Endodermal cell (in vitro differentiated cells): ENCODE measurements at regions not wholly inside any gene's neighbourhood (a gene's known extent, or its start where the extent isn't known, plus 50 kb on each side); places are given as distances from the start of the nearest gene placed in this dataset.

Experiments
- DNase-seq: peaks from one replicate; pipeline ENCODE4 v3.0.0-alpha.2; 2017
- H3K27ac ChIP-seq: 2 replicates; pipeline ENCODE4 v1.5.1; 2013; ENCODE audit warnings: mild to moderate bottlenecking, low read depth, low read length, moderate library complexity
- H3K27me3 ChIP-seq: 2 replicates; pipeline ENCODE4 v1.6.1; 2013; ENCODE audit warnings: mild to moderate bottlenecking, low read length, moderate library complexity; ENCODE audit not compliant: insufficient read depth, control insufficient read depth, poor library complexity, severe bottlenecking
- H3K36me3 ChIP-seq: 2 replicates; pipeline ENCODE4 v1.7.0; 2013; ENCODE audit warnings: mild to moderate bottlenecking, low read length, moderate library complexity; ENCODE audit not compliant: control insufficient read depth, insufficient read depth
- H3K4me1 ChIP-seq: one replicate; pipeline ENCODE4 v1.7.0; 2013; ENCODE audit warnings: low read length; ENCODE audit not compliant: control insufficient read depth, insufficient read depth
- H3K4me3 ChIP-seq: 2 replicates; pipeline ENCODE4 v1.5.1; 2013; ENCODE audit warnings: mild to moderate bottlenecking, low read length, moderate library complexity
- H3K9ac ChIP-seq: 2 replicates; pipeline ENCODE4 v1.6.1; 2013; ENCODE audit warnings: mild to moderate bottlenecking, low read length, moderate library complexity; ENCODE audit not compliant: poor library complexity, severe bottlenecking; ENCODE audit errors: extremely low read depth
- H3K9me3 ChIP-seq: 2 replicates; pipeline ENCODE4 v1.6.1; 2013; ENCODE audit warnings: mild to moderate bottlenecking, low read length, moderate library complexity; ENCODE audit not compliant: control insufficient read depth
- H3K27ac Mint-ChIP-seq: 2 replicates; pipeline ENCODE4 v1.8.0; 2020; ENCODE audit warnings: mixed read lengths
- H3K27me3 Mint-ChIP-seq: 2 replicates; pipeline ENCODE4 v1.8.0; 2021; ENCODE audit warnings: mild to moderate bottlenecking, mixed read lengths; ENCODE audit not compliant: insufficient read depth
- H3K36me3 Mint-ChIP-seq: 2 replicates; pipeline ENCODE4 v1.8.0; 2020; ENCODE audit warnings: low read depth, mixed read lengths
- H3K4me1 Mint-ChIP-seq: 2 replicates; pipeline ENCODE4 v1.8.0; 2020; ENCODE audit warnings: mixed read lengths
- H3K4me3 Mint-ChIP-seq: 2 replicates; pipeline ENCODE4 v1.8.0; 2020; ENCODE audit warnings: mild to moderate bottlenecking, moderate library complexity, mixed read lengths
- H3K9me3 Mint-ChIP-seq: 2 replicates; pipeline ENCODE4 v1.8.0; 2020; ENCODE audit warnings: mild to moderate bottlenecking, mixed read lengths
- CTCF ChIP-seq: fragments of 200-600 bp; sonication (generic); conservative IDR thresholded peaks from 2 replicates; pipeline ENCODE4 v1.5.0; 2021; ENCODE audit warnings: antibody characterized with exemption, mild to moderate bottlenecking
- WGBS, 2 experiments: methylation state at CpG; one replicate each; pipeline versions ENCODE4 v1.1.5 to v1.1.7; 2013; ENCODE audit warnings: missing lambda C conversion rate in 2 of 2, mixed read lengths in 1 of 2; ENCODE audit not compliant: insufficient coverage in 1 of 2, insufficient read length in 1 of 2; 5-methylcytosine and 5-hydroxymethylcytosine counted together

DNA sequence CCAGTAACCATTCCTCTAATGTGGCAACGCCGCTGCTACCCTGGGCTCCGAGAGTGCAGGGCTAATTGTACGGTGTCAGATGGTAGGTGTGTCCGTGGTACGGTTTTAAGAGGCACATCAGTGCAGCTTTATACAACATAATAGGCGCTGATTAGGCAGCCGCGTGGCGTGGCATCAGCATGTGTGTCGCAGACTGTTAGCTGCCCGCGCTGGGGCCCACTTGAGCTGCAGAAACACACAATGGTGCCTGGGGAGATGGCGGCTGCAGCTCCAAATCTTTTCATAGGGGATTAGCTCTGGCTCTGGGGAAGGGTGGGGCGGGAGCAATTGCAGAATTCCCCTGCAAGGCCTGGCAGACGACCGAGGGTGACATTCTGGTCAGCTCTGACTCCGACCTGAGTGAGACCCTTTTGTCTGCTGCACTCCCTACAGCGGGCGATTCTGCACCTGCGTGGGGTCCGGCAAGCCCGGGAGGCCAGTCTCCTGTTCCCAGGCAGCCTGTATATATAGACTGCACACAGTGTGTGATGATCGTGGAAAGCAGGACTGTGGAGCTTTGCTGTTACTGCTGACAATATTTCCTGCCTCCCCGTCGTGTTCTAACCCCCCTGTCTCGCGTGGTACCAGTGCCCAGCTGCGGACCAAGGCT, 722.7 kb upstream of the CELF2 start:
- Histone ChIP-seq H3K27me3 (no peaks in the 10 kb centered on the region), H3K4me1 (no peaks in the 10 kb centered on the region), H3K9me3 (no peaks in the 10 kb centered on the region), H3K36me3 (no peaks in the 10 kb centered on the region), H3K27ac (peak overlapping the region; percentile 52), H3K4me3 (no peak overlapping the region), H3K9ac (no peak overlapping the region)
- Mint-ChIP-seq H3K9me3 (peaks cover 13% of the 10 kb centered on the region), H3K27ac (no peak overlapping the region), H3K4me1 (peaks cover 14% of the 10 kb centered on the region), H3K4me3 (no peak overlapping the region), H3K27me3 (no peaks in the 10 kb centered on the region), H3K36me3 (no peaks in the 10 kb centered on the region)
- WGBS, 2 experiments: 71 to 72% methylated on average over 27 to 29 of the region's 29 CpGs
- no peak for TF ChIP-seq CTCF
- peak; percentile 54 for DNase-seq

DNA sequence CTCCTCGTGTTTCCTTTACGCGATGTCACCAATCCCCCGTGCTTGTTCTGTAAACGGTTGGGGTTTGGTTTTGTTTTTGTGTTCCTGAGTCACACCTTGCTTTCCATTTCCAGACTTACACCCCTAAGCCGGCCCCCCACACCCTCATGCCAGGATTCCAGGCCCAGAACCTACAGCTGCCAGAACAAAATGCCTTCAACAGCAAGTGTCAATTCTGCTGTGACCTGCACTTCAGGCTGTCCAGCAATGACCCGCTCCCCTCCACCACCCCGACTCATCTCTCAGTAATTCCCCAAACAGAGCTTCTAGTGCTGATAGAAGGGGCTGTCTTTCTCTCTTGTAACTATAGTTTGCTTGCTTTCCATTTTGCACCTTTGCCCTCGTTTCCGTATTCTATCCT, 722.1 kb upstream of the CELF2 start:
- Mint-ChIP-seq H3K4me3 (no peak overlapping the region), H3K27me3 (no peaks in the 10 kb centered on the region), H3K36me3 (no peaks in the 10 kb centered on the region), H3K27ac (no peak overlapping the region), H3K4me1 (peaks cover 14% of the 10 kb centered on the region), H3K9me3 (peaks cover 13% of the 10 kb centered on the region)
- Histone ChIP-seq H3K27me3 (no peaks in the 10 kb centered on the region), H3K27ac (no peak overlapping the region), H3K9ac (no peak overlapping the region), H3K4me1 (no peaks in the 10 kb centered on the region), H3K9me3 (no peaks in the 10 kb centered on the region), H3K4me3 (no peak overlapping the region), H3K36me3 (no peaks in the 10 kb centered on the region)
- 74 to 79% methylated on average over 5 to 10 of the region's 10 CpGs for WGBS, 2 experiments
- no peak for TF ChIP-seq CTCF
- no peak for DNase-seq

DNA sequence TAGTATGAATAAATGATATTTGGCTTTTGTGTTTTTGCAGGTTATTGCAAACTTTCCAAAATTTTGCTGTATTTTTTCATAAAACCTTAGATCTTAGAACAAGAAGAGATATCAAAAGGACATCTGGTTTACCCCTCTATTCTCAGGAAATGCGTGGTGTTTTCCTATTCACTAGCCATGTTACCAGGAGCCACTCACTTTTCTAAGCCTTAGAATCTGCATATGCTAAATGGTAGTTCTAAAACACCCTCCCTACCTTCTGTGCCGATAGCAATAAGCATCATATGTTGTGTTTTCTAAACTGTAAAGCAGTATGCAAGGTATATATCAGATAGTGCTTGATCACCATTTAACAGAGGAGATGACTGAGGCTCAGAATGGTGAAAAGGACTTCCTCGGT, 715.0 kb upstream of the CELF2 start:
- Histone ChIP-seq H3K36me3 (no peaks in the 10 kb centered on the region), H3K4me1 (no peaks in the 10 kb centered on the region), H3K27me3 (no peaks in the 10 kb centered on the region), H3K27ac (no peak overlapping the region), H3K9ac (no peak overlapping the region), H3K9me3 (no peaks in the 10 kb centered on the region), H3K4me3 (no peak overlapping the region)
- 76 to 86% methylated on average over 2 to 3 of the region's 3 CpGs for WGBS, 2 experiments
- TF ChIP-seq CTCF: no peak
- Mint-ChIP-seq H3K9me3 (no peaks in the 10 kb centered on the region), H3K27me3 (no peaks in the 10 kb centered on the region), H3K36me3 (no peaks in the 10 kb centered on the region), H3K27ac (no peak overlapping the region), H3K4me3 (no peak overlapping the region), H3K4me1 (peaks cover 7% of the 10 kb centered on the region)
- DNase-seq: no peak
